ENCODE measurements at regions not wholly inside any gene's neighbourhood (a gene's known extent, or its start where the extent isn't known, plus 50 kb on each side); places are given as distances from the start of the nearest gene placed in this dataset.

DNA sequence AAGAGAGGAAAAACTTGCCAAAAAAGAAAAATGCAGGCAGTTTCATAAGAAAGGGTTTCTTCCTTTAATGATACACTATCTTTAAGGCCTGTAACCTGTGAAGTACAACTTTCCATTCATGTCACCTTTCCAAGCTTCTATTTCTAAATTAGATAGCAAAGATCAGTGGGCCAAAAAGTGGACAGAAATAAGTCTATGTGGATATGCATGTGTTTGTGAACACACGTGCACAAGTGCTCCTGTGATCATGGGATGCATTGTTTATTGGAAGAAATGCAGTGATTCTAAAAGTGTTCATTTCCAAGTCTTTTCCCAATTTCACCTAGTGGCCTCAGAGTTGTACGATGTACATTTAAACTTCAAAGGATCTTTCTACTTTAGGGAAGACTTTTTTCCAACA is 230.0 kb upstream of the BLID start:
- no peak for DNase-seq (ENCODE audit: low spot score)

DNA sequence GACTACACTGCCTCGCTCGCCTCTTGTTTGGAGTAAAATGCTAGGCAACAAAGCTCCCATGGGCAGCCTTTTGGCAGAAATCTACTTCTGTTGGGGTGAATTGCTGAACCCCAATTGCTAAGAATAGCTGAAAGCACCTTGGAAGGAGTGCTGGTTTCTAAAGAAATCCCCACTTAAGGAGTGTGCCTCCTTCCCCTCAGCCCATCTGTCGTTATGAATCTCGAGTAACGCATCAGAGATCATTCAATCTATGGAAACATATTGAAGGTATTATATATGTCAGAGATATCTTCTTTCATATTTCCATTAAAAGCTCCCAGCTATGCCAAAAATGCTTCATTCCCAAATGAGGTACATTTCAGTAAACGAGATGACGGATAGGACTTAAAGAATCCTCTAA is 229.6 kb upstream of the BLID start:
- DNase-seq (ENCODE audit: low spot score), result no peak

DNA sequence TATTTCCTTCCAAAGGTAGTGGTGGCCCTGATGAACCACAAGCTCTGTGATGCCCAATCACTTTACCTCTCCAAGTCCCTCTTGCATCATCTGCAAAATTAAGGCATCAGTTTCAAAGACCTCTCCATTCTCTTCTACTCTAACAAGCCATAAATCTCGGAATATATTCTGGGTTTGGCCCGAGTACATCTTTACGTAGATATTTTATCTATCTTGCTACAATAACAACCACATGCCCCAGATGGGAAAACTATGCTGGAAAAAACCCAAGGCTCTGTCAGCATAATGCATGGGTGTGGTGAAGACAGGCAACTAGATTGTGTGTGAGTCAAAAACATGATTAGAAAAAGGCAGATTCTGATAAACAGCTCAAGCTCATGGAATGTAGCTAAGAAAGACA is 228.2 kb upstream of the BLID start:
- DNase-seq (ENCODE audit: low spot score), result peak; percentile 82

DNA sequence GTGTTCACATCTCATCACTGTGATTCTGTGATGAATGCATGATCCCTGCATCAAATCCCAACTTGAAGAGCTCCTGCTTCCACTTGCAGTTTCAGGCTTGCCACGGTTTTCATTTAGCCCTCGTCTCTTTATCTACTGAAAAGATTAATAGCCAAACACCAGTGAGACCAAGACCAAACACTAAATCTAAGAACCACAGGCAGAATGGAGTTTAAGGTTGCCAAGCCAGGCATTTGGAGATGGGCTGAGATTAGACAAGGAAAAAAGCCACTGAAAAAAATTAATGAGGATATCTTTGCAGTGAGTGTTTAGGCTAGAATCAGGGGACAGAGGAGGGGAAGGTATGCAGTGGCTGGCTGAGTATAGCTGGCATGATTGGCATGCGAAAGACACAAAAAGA is 227.2 kb upstream of the BLID start:
- peak; percentile 54 for DNase-seq (ENCODE audit: low spot score)

DNA sequence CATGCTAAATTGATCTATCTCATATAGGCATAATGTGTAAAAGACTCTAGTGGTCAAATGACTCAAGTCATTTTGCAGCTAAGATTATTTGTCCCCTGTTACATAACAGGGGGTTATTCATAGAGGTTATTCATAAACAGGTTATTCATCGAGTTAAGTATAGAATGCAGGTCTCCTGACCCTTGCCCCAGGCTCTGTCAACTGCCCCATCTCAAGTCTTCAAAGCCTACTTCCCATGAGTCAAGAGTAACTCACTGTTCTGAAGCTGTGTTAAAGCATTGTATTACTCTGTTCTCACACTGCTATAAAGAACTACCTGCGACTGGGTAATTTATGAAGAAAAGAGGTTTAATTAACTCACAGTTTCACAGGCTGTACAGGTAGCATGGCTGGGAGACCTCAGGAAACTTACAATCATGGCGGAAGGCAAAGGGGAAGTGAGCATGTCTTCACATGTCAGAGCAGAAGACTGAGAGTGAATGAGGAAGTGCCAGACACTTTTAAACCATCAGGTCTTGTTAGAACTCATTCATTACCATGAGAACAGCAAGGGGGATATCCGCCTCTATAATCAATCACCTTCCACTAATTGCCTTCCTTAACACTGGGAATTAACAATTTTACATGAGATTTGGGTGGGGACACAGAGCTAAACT is 226.2 kb upstream of the BLID start:
- no peak for DNase-seq (ENCODE audit: low spot score)

DNA sequence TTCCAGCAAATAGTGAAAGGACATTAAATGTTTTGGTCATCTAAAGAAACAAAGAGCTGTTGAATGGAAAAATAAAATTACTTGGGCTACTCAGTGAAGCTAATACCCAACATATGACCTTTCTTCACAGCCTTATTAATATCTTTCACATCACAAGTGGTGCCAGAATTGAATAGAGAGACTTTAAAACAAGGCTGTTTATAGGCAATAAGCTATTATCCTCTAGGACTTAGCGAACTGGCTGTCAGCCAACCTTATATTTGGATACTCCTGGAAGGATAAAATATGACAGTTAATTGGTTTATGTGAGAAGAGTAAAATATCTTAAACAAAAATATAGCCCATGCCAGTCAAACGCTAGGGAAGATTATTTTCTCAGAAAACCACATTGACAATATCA is 225.5 kb upstream of the BLID start:
- no peak for DNase-seq (ENCODE audit: low spot score)

DNA sequence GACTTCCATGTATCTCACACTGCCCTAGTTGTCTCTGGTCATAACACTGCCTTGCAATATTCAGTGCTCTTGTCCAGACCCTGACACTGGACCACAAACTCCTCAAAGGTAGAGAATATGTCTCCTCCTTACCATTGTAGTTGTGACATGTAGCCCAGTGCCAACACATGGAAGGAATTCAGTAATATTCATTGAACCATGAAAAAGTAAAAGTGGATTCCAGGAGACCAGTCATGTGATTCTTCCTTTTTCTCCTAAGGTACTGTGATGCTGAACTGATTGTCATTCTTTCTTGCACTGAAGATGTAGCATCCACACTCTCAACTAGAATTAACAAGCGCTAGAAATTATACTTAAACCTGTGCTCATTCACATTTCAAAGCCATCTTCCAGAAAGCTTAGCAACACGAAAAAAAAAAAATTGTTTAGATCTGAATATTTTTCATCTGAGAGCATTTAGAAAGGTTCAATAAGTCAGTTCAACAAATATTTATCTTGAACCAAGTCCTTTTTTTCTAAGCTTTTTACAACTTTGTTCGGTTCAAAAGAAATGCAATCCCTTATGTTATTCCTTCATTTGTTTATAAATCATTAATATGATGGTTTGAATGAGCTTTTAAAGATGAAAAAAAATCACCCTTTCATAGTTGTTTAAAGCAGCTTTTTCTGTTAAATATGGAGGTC is 224.7 kb upstream of the BLID start:
- DNase-seq (ENCODE audit: low spot score), result no peak

DNA sequence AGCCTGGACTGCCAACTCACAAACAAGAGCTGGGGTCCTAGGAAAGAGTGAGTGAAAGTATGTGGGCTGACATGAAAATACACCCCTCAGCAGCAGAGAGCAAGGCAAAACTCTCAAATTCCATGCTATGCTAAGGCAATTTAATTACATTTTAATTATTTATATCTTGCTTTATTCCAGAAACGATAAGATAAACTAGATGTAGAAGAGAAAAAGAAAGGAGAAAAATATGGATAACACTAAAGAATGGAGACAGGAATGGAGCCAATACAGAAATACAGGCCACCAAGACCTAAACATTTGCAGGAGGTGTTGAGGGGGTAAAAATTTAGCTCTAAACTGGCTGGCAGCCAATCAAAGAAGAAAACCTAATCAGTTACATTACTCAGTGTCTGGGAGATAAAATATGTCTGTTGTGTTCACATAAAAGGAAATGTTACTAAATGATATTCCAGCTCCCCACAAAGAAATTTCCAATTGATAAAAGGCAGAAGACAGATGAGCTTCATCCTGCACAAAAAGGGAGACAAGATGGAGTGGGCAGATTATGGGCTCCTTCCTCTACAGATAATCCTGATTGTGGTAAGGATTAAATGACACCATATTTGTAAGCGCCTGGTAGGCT is 223.5 kb upstream of the BLID start:
- DNase-seq (ENCODE audit: low spot score), result no peak

DNA sequence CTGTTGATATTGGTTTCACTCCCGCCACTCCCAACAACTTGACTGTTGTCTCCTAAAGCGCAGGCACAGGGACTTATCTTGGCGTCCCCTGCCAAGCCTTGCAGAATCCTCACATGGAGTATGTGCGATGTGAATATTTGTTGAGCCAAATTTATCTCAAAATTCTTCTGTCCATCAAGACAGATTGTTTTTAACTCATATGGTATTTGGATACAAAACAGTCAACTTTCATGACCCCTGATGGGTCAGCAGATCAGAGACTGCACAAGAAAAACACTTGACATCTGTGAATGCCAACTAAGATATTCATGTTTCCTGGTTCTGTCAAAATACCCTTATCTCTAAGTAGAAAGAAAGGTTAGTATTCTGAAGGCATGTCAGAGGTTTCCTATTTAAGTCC is 221.7 kb upstream of the BLID start:
- DNase-seq (ENCODE audit: low spot score), result no peak

DNA sequence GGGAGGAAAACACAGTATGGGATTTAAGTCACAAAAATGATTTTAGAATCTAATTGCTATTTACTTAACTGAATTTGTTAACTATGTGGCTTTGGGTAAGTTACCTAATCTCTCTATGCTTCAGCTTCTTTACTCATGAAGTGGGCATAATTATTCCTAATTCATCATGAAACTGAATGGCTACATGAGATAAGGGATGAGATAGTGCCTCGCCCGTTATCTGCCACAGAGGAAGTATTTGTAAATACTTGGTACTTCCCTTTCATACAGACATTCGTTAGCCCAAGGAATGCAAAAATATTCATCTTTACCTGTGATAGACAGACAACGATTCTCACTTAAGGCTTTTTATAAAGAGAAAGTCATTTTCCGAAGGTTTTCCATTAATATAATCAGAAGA is 221.2 kb upstream of the BLID start:
- DNase-seq (ENCODE audit: low spot score), result no peak

DNA sequence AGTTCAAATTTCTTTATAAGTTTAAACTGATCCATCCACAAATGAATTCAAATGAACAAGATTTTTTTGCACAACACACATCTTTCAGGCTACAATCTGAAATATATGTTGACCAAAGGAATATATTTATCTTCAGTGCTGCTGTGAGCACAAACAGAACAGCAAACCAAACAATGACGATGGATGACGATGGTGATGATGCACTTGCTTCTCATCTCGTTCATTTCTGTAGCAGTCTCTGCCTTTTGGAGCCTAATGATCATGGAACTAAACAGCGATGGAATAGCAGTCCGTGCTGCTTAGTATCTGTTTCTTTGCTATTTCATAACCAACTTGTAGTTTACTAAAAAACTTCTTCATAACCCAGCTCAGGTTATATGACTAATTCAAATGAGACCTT is 220.7 kb upstream of the BLID start:
- DNase-seq (ENCODE audit: low spot score), result no peak

DNA sequence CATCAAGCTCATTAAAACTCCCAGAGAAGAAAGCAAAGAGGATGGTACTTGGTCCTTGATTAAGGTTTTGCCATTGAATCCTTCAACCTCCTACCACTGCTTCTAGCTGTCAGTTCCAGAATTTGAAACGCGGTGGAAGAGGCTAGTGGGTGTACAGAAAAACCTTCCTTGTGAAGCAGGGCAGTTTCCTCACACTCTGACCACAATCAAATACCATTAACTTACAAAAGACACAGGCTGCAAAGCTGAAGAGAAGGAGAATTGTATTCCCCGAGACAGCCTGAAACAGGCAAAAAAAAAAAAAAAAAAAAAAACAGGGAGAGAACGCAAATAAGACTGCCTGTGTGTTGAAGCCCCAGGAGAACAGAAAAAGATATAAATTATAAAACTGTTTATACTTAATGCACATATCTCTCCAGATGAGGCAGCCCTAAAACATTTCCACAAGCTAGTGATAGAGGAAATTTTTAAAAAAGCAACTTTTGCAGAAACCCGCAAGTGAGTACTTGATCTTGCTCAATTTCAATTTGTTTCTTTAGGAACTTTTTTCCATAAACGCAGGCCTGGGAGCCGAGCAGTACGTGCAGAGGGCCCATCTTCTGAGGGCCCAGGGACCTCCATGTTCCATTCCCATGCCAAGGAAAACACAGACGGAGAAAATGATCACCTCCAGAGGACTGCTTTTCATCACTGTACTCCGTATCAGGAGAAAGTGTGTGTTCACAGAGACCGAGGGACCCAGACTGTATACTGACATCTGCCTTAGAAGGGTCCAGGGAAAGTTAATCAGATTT is 218.7 kb upstream of the BLID start:
- DNase-seq (ENCODE audit: low spot score), result no peak

DNA sequence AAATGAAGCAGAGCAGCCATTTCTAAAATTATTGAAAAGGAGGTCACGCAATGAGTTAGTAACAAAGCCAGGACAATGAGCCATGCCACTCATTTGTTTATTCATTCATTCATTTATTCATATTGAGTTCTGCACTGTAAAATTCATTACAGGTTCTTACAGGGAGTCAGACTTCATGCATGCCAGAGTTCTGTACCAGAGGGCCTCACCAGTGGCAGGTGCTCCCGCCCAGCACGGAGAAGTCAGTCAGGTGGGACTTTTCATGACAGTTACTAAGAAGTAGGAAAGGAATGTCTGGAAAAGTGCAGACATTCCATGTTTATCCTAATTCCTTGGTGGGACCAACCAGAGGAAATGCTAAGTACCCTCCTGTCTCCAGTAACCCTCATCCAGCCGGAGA is 217.5 kb upstream of the BLID start:
- no peak for DNase-seq (ENCODE audit: low spot score)

DNA sequence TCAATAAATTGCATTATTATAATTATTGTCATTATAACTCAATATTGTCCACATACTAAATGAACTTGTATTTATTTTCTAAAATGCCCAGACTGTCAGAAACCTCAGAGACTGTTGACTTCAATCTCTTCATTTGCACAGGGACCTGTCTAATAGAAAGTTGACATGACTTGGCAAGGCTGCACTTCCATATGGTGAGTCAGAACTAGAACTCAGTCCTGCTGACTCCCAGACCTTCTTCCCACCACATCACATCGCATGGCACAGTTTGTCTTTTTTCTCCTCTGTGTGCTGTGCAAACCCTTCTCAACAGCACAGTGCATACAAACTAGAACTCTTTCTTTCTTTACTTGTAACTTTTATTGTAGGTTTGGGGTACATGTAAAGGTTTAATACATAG is 215.1 kb upstream of the BLID start:
- no peak for DNase-seq (ENCODE audit: low spot score)

DNA sequence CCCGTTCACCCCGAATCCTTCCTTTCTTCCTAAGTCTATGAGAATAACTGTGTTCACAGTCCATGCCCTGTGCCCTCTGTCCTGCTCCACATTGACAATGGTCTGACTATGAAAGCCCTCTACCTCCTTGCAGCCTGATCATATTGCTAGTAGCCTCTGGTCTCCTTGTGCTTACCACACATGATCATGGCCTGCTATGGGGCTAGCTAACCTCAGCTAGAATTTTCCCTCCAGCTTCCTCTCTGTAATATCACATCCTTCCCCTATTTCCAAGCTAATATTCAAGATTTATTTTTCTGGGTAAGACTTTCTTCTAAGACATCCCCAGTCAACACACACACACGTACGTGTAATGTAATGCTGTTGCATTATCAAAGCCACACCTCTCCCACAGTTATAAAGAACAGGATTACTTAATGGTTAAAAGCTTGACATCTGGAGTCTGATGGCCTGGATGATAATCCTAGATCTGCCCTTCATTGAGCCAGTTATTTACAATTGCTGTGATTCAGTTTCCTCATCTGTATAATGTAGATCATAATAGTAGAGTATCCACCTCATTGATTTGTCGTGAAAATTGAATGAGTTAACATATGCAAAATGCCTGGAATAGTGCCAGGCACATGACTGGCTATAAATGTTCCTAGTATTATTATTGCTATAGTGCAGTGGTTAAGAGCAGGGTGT is 214.4 kb upstream of the BLID start:
- no peak for DNase-seq (ENCODE audit: low spot score)

DNA sequence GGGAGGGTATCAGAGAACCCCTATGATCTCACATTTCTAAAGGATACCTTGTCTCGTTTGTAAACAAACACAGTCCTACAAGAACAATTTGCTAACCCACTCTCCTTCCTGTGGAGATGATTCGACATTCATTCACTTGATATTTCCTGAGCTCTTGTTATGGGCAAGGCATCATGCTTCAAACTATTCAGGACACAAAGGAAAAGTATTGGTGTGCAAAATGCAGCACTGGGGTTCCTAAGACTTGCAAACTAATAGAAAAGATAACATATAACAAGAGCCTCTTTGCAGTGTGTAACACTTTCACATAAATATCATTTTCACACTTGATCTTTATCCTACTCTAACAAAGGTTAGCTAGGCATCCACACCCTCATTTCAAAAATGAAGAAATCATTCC is 211.5 kb upstream of the BLID start:
- DNase-seq (ENCODE audit: low spot score), result no peak

DNA sequence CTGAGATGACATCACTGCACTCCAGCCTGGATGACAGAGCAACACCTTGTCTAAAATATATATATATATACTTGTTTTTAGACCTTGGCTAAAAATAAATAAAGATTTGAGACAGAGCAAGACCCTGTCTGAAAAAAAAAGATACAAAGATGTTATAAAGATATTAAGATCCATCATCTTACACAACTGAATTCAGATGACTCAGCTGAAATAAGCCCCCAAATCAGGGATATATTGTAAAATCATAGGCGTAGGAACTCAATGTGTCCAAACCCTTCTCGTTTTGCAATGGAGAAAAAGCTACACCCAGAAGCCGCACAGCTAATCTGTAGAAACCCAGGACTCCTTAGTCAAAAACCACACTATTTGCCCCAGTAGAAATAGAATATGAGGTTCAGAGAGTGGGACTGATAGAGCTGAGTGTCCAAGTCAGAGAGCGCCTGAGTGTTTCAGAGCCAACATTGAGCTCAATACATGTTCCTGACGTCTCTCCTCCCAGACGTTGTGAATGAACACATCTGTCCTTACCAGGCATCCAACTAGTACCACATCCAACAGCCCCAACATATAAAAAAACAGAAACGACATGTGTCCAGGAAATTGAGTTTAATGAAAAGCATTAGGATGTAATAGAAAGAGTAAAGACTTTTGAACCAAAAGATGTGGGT is 207.9 kb upstream of the BLID start:
- DNase-seq (ENCODE audit: low spot score), result no peak

DNA sequence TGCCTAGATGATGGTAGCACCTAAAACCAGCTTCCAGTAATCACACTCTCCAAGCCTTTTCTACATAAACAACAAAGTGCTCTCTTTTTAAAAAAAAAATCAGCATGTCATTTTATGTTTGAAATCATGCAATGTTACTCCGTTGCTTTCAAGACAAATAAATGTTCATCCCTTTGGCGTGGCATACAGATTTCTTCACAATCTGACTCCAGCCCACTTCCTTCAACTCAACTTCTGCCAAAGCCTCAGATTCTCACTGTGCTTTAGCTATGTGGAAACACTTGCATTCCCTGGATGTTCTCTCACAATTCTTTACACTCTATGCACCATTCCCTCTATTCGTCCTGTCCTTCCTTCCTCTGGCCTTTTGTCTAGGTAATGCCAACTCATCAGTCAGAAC is 206.3 kb upstream of the BLID start:
- peak; percentile 71 for DNase-seq (ENCODE audit: low spot score)

DNA sequence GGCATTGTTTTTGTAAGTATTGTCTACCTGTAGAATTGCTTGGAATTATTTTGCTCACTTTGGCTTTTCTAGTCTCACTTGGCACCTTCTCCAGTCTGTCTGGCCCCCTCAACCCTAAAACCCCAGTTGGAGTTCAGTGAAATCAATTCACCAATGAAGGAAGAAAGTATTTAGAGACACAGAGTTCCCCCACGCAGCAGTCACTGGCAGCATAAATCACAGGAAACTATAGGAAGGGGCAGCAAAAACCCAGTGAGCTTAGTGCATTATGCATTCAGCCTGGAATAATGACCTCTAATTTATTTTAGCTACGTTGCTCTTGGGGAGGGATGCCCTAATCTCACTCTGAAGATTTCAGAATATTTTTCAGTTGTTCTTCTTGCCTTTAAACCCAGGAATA is 204.7 kb upstream of the BLID start:
- DNase-seq (ENCODE audit: low spot score), result no peak

DNA sequence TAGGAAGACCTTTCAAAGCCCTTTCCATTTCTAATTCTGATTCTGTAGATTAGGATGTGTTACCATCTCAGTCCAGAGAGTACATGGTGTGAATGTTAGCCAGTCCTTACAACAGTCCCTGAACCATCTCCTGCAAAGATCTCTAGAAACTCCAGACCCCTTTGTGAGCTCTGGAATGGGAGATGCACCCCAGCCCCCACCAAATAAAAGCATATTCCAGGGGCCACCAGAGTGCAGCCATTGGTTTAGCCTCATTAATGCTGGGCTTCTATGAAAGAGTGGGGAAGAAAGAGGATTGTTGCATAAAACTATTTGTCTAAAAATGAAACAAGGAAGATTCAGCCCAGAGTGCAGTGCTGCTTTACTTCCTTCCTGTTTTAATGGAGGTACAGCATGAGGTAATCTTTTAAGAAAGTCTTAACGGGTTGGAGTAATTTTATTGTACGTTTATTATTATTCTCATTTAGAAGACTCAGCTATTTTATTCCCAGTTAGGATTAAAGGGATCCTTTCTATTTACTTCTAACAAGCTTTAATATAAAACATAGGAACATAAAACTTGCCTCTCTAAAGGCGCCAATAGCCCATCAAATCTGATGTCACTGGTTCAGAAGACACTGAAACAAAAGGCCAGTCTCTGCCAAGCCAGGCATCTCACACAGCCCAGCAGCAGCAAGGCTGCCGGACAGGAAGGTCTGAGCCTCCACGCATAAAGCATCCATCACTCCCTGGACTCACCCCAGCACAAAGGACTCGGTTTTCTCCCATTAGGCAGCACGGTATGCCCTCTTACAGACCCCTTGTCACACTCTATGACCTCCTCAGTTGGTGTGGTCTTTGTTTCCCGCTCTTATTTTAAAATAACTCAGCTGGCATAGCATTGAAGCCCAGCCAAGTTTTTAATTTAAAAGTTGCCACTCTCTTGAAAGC is 203.9 kb upstream of the BLID start:
- no peak for DNase-seq (ENCODE audit: low spot score)

DNA sequence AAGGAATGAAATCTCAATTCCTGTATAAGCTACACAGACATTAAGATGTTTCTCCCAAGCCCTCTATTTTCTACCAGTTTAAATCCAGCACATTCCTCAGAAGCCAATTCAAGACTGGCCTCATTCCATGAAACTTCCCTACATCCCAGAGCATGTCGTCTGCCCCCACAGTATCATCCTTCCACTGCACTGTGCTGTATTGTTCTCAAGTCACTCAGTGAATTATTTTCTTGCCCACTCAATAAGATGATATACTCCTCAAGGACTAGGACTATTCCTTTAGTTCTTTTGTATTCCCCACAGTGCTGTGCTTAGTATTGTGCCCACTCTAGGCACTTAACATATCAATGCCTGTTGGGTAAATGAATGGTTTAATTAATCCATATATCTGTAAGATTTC is 203.1 kb upstream of the BLID start:
- peak; percentile 7 for DNase-seq (ENCODE audit: low spot score)
